OCI-LY3 (cell line): ENCODE measurements at regions not wholly inside any gene's neighbourhood (a gene's known extent, or its start where the extent isn't known, plus 50 kb on each side); places are given as distances from the start of the nearest gene placed in this dataset.
"Not testable (repeated sequence)": the region's sequence is repeated elsewhere in the genome, so short reads cannot be mapped to it uniquely, and the experiment has no call there.

Source experiments
- H2AFZ ChIP-seq: fragments of 200-600, 300-600 bp; shearing (Covaris generic); 2 replicates; pipeline ENCODE4 v1.6.0; 2014; ENCODE audit warnings: antibody characterized with exemption, low read depth, low read length
- H3K27ac ChIP-seq: fragments of 200-600, 300-600 bp; sonication (generic); 2 replicates; pipeline ENCODE4 v1.5.1; 2014; ENCODE audit warnings: mild to moderate bottlenecking, low read length, moderate library complexity, mixed read lengths
- H3K27me3 ChIP-seq: fragments of 200-600, 300-600 bp; sonication (generic); 2 replicates; pipeline ENCODE4 v1.6.1; 2014; ENCODE audit warnings: low read depth, low read length, mixed read lengths
- H3K36me3 ChIP-seq: fragments of 200-600, 300-600 bp; sonication (generic); replicated peaks from 2 replicates; pipeline ENCODE3; 2014; ENCODE audit warnings: low read depth, low read length, mixed read lengths
- H3K4me1 ChIP-seq: fragments of 300-600, 200-600 bp; sonication (generic); 2 replicates; pipeline ENCODE4 v1.6.1; 2014; ENCODE audit warnings: low read length, mixed read lengths
- H3K4me2 ChIP-seq: fragments of 200-600, 300-600 bp; sonication (generic); 2 replicates; pipeline ENCODE4 v1.6.1; 2014; ENCODE audit warnings: low read length, mixed read lengths
- H3K4me3 ChIP-seq: fragments of 300-600, 200-600 bp; sonication (generic); 2 replicates; pipeline ENCODE4 v1.5.1; 2014; ENCODE audit warnings: antibody characterized with exemption, mild to moderate bottlenecking, low read length, moderate library complexity
- H3K79me2 ChIP-seq: fragments of 300-600, 200-600 bp; shearing (Covaris generic); 2 replicates; pipeline ENCODE4 v1.6.1; 2014; ENCODE audit warnings: mild to moderate bottlenecking, low read length, mixed read lengths
- H3K9ac ChIP-seq: fragments of 300-600, 200-600 bp; shearing (Covaris generic); 2 replicates; pipeline ENCODE4 v1.6.0; 2014; ENCODE audit warnings: mild to moderate bottlenecking, low read length, moderate library complexity
- H3K9me3 ChIP-seq: fragments of 200-600, 300-600 bp; shearing (Covaris generic); 2 replicates; pipeline ENCODE4 v1.6.1; 2014; ENCODE audit warnings: low read length, mixed read lengths; ENCODE audit not compliant: insufficient read depth
- H4K20me1 ChIP-seq: fragments of 200-600, 300-600 bp; sonication (generic); 2 replicates; pipeline ENCODE4 v1.6.1; 2016; ENCODE audit warnings: low read length, mixed read lengths; ENCODE audit not compliant: insufficient read depth
- EZH2phosphoT487 ChIP-seq: fragments of 200-600 bp; shearing (Covaris generic); IDR thresholded peaks from 2 replicates; pipeline ENCODE4 v1.6.1; 2018; ENCODE audit warnings: antibody characterized with exemption, mixed run types, low read depth
- TF ChIP-seq, protein P1 (sequence below): fragments of 200-600, 300-600 bp; sonication (generic); IDR thresholded peaks from 2 replicates; pipeline ENCODE4 v1.5.1; 2014; ENCODE audit warnings: antibody characterized with exemption, low read length, low read depth

DNA sequence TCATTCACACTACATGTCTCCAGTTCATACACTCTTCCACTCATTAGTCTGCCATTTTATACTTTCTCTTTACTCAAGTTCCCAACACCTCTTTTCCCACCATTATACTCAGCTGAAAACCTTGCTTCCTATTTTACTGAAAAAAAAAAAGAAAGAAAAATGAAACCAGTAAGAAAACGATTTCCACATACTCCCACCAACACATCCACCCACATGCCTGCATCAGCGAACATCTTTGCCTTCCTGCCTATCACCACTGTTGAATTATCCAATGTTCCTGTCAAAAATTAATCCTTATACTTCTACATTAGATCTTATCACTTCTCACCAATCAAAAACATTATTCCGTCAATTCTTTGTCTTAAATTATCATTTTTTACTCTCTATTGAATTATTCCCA lies 188.1 kb upstream of the FAM241A start:
- Histone ChIP-seq H3K9ac (no peak overlapping the region), H3K4me2 (no peak overlapping the region), H2AFZ (no peak overlapping the region), H3K79me2 (no peaks in the 10 kb centered on the region), H3K4me1 (peaks cover 42% of the 10 kb centered on the region), H4K20me1 (no peaks in the 10 kb centered on the region), H3K36me3 (no peaks in the 10 kb centered on the region), H3K27ac (no peak overlapping the region), H3K9me3 (no peaks in the 10 kb centered on the region), H3K4me3 (no peak overlapping the region), H3K27me3 (no peaks in the 10 kb centered on the region)
- TF ChIP-seq, protein P1, sequence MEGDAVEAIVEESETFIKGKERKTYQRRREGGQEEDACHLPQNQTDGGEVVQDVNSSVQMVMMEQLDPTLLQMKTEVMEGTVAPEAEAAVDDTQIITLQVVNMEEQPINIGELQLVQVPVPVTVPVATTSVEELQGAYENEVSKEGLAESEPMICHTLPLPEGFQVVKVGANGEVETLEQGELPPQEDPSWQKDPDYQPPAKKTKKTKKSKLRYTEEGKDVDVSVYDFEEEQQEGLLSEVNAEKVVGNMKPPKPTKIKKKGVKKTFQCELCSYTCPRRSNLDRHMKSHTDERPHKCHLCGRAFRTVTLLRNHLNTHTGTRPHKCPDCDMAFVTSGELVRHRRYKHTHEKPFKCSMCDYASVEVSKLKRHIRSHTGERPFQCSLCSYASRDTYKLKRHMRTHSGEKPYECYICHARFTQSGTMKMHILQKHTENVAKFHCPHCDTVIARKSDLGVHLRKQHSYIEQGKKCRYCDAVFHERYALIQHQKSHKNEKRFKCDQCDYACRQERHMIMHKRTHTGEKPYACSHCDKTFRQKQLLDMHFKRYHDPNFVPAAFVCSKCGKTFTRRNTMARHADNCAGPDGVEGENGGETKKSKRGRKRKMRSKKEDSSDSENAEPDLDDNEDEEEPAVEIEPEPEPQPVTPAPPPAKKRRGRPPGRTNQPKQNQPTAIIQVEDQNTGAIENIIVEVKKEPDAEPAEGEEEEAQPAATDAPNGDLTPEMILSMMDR = no peak
- no peak for TF ChIP-seq EZH2phosphoT487

DNA sequence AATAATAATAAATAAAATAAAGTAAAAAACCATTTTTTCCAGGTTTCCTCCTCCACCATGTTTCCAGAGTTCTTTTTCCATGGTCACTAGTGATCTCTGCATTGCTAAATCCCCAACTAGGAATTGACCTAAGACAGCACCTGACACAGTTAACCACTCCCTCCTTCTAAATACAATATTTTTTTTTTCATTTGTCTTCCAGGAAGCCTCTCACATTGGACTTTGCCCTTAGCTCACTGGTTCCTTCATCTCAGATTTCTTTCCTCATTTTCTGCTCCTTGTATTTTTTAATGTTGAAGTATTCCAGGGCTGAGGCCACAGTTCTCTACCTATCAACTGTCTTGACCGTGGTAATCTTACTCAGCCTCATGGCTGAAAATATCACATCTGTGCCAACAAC lies 187.3 kb upstream of the FAM241A start:
- Histone ChIP-seq H3K79me2 (no peaks in the 10 kb centered on the region), H3K9ac (no peak overlapping the region), H3K4me2 (no peak overlapping the region), H3K27me3 (no peaks in the 10 kb centered on the region), H3K9me3 (no peaks in the 10 kb centered on the region), H4K20me1 (no peaks in the 10 kb centered on the region), H3K4me3 (no peak overlapping the region), H3K27ac (no peak overlapping the region), H2AFZ (no peak overlapping the region), H3K4me1 (peaks cover 51% of the 10 kb centered on the region), H3K36me3 (no peaks in the 10 kb centered on the region)
- no peak for TF ChIP-seq EZH2phosphoT487
- TF ChIP-seq, protein P1 = no peak

DNA sequence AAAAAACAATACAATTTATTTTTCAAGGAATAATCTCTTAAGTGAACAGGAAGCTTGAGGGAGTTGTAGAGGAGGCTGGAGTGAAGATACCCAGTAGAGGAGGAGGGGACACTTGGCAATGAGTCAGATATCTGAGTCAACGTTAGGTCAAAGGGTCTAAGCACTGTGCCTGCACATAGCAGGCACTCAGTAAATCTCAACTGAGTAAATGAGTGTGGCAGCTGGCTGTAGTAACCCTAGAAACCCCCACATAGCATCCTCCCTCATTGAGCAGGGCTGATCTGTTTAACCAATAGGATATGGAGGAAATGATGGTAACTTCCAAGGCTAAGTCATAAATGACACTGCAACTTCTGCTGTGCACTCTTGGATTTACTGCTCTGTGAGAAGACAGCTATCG lies 186.0 kb upstream of the FAM241A start:
- Histone ChIP-seq H3K27me3 (no peaks in the 10 kb centered on the region), H3K4me2 (0 out of 2 replicates have a peak overlapping the region, but pooled peaks have one; percentile 74), H3K9me3 (no peaks in the 10 kb centered on the region), H4K20me1 (no peaks in the 10 kb centered on the region), H2AFZ (no peak overlapping the region), H3K36me3 (no peaks in the 10 kb centered on the region), H3K4me1 (peaks cover 63% of the 10 kb centered on the region), H3K4me3 (no peak overlapping the region), H3K79me2 (no peaks in the 10 kb centered on the region), H3K27ac (peak overlapping the region; percentile 93), H3K9ac (peak overlapping the region; percentile 29; the same call in 1 of the 2 replicates)
- TF ChIP-seq, protein P1 = no peak
- no peak for TF ChIP-seq EZH2phosphoT487

DNA sequence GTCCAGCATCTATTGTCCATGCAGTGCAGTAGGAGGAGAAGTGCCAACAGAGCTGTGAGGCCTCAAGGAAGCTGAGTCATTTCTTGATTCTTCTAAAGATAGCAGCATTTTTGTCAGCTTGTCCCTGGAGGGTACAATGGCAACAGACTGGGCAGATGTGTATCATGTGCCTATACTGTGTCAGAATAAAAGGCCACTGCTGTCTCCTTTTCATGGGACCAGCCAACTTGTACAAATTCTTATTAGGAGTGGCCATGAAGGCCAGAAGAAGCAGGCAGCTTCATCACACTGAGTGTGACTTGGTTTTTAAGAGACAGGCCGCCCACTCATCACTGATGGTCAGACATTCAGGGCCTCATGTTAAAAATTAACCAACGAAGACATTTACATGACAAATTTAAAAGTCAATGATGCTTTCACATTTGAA lies 185.0 kb upstream of the FAM241A start:
- H3K4me1 ChIP-seq = peaks cover 57% of the 10 kb centered on the region
- H3K4me3 ChIP-seq = peak overlapping the region; percentile 48

DNA sequence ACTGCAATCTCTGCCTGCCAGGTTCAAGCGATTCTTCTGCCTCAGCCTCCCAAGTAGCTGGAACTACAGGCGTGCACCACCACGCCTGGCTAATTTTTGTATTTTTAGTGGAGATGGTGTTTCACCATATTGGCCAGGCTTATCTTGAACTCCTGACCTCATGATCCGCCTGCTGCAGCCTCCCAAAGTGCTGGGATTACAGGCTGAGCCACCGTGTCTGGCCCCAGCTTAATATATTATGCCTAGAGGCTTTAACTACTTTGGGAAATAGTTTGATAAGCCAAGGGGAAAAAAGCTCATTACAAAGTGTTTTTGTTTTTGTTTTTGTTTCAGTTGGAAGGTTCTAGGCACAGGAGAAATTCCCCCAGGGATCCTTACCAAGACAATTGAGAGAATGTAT lies 184.2 kb upstream of the FAM241A start:
- not testable (repeated sequence) for H3K36me3 ChIP-seq, H2AFZ ChIP-seq, H4K20me1 ChIP-seq, H3K9me3 ChIP-seq, H3K4me3 ChIP-seq, H3K79me2 ChIP-seq, H3K27me3 ChIP-seq
- peak overlapping the region; percentile 74 for H3K4me2 ChIP-seq
- peak overlapping the region; percentile 46; the same call in 1 of the 2 replicates for H3K9ac ChIP-seq
- H3K4me1 ChIP-seq = peaks cover 57% of the 10 kb centered on the region
- peak overlapping the region; percentile 93 for H3K27ac ChIP-seq

More for the DNA sequence above, 185.0 kb upstream of the FAM241A start:
- peak overlapping the region; percentile 93 for H3K27ac ChIP-seq
- H3K9ac ChIP-seq = peak overlapping the region; percentile 46; the same call in 1 of the 2 replicates
- H3K79me2 ChIP-seq = no peaks in the 10 kb centered on the region
- H3K4me2 ChIP-seq = peak overlapping the region; percentile 74
- no peaks in the 10 kb centered on the region for H3K9me3 ChIP-seq
- H2AFZ ChIP-seq = peak overlapping the region; percentile 84; the same call in 1 of the 2 replicates
- H4K20me1 ChIP-seq = no peaks in the 10 kb centered on the region
- no peaks in the 10 kb centered on the region for H3K27me3 ChIP-seq
- TF ChIP-seq, protein P1 = no peak
- no peak for TF ChIP-seq EZH2phosphoT487
- no peaks in the 10 kb centered on the region for H3K36me3 ChIP-seq
